GM18526 (cell line): ENCODE measurements at regions not wholly inside any gene's neighbourhood (a gene's known extent, or its start where the extent isn't known, plus 50 kb on each side); places are given as distances from the start of the nearest gene placed in this dataset.

Experiments
- POLR2A ChIP-seq: IDR thresholded peaks from 3 replicates; pipeline ENCODE4 v1.6.1; 2011; ENCODE audit not compliant: insufficient read length; ENCODE audit errors: extremely low read depth

DNA sequence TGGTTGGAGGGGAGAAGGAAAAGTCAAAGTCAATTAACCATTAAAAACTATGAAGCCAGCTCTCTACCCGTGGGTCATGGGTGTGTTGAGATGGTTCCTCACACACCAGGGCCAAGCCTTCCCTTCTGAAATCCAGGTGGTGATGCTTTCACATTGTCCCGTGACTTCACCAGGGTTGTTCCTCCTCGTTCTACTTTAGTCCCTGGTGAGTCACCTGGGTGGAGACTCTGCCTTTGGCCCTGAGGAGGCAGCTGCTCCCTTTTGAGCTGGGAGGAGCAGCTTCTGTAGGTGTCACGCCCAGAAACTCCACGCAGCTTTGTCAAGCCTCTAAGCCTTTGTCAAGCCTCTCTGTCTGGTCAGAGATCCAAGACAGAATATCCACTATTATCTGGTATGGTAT is 348.3 kb downstream of the BMP4 start:
- no peak for TF ChIP-seq POLR2A

DNA sequence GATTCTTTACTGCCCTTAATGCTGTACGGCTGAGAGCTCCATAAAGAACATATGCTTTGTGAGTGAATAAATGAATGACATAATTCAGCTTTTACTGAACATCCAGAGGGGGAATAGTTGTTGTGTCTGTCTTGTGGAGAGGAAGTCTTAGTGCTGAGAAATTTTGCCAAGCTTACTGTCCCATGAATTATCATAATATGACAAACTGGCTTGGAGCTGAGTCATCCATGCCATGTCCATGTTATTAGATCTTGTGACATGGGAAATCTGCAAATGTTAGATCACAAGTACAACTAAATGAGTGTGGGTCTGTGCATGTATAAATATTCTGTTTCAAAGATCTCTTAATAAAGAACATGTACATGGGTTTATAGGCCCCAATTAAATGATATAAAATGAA is 350.4 kb downstream of the BMP4 start:
- TF ChIP-seq POLR2A, result no peak

DNA sequence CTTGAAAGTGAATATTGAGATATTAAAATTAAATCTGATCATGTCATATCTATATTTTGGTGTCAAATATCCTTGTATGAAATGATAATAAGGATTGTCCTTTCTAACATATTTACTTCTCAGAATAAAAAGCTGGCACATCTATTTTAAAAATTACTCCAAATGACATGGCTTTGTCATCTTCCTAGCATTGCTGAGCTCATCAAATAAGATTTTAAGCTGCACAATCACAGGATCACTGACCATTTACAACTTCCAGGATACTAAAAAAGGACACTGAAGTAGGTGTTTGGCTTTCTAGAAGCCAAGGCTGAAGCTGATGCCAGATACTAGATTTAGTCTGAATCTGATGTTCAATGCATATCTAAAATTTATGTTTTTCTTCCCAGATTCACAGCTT is 351.1 kb downstream of the BMP4 start:
- TF ChIP-seq POLR2A, result no peak

DNA sequence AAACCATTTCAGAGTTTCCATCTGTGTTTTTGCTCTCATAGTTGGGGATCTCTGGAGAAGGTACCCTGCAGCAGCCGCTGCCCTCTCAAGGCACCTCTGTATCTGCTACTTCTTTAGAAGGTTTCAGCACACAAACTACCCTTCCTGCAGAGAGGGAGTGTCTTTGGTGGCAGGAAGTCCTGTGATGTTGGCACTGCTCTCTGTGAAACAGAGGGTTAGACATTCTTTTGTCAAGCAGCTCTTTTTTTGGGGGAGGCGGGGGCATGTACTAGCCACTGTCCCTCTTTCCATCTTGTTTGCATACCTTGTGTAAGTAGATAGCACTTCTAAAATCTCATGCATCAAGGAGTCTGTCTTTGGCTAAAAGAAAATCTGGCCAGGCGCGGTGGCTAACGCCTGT is 352.6 kb downstream of the BMP4 start:
- TF ChIP-seq POLR2A, result no peak

DNA sequence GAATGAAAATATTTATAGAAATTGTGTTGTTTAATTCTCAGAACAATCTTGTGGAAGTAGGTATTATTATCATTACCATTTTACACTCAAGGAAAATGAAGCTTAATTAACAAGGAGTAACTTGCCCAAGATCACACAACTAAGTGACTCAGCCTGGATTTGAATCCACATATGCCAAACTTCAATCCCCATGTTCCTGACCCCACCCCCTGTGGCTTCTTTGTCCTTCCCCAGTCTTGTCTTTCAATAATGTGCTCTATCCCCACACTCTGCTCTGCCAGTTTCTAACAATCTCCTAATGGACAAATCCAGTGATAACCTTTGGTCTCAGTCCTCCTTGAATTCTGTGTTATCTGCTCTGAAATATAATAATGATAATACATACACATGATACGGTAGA is 355.2 kb downstream of the BMP4 start:
- no peak for TF ChIP-seq POLR2A

DNA sequence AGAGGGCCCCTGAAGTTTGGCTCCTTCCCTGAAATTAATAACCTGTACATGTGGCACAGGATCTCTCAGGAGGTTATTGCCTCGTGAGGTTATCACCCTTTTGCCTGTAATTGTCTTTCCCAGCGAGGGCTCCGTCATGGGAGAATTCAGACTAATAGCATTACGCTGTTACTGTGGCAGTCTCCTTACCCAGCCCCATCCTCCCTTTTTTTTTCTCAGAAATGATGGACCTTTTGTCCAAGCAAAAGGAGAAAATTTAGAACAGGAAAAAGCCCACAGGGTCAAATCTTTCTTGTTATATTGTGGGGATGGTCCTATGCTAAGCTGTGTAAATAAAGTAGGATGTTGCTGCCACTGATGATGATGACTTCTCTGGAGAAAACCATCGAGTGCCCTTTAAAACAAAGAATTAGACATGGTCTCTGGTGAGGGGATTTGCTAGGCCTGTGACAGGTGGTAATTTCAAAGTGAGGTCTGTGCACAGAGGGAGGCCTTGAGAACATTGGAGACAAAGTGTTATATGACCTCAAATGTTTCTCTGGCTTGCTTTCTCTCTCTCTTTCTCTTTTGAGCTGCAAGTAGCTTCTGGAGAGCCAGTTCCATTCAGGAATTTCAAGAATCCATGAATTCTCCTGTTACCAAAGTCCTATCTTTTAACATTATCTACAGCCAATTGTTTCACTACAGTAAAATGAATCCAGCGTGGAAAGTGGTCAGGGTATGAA is 357.2 kb downstream of the BMP4 start:
- no peak for TF ChIP-seq POLR2A

DNA sequence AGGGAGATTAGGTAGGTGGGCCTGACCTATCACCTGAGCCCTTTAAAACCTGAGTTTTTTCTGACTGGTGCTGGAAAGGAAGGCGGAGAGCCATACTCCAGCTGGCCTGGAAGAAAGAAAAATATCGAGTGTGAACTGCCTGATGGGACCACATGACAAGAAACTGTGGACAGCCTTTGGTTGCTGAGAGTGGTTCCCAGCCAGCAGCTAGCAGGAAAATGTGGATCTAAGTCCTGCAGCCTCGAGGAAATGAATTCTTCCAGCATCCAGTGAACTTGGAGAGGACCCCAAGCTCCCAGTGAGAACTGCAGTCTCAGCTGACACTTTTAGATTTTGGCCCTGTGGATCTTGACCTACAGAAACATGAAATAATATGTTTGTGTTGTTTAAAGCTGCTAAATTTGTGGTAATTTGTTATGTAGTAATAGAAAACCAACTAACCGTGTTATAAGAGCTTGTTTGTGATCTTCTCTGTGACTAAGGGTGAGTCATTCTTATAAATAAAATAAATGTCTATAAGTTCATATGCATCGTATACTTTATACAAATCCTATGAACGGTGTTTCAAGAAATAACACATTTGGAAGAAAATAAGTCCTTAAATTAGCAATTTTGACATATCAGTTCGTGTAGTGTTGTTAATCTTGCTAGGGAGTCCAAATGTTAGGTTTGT is 359.6 kb downstream of the BMP4 start:
- TF ChIP-seq POLR2A, result no peak

DNA sequence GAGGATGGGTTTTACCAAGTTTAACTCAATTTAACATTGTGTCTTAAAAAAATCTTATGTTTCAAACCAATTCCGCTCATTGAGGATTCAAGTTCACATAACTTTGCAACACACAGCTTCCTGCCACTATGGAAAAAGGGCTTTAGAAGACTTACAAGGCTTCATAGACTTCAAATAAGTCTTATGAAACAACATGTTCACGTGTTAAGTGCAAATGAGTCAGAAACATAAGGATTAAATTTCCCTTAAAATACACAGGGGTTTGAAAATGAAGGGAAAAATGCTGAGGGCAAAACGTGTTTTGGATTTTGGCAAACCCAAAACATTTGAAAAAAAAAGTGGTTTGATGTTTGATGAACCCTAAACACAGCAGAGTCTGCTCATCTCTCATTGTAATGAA is 364.8 kb downstream of the BMP4 start:
- no peak for TF ChIP-seq POLR2A

DNA sequence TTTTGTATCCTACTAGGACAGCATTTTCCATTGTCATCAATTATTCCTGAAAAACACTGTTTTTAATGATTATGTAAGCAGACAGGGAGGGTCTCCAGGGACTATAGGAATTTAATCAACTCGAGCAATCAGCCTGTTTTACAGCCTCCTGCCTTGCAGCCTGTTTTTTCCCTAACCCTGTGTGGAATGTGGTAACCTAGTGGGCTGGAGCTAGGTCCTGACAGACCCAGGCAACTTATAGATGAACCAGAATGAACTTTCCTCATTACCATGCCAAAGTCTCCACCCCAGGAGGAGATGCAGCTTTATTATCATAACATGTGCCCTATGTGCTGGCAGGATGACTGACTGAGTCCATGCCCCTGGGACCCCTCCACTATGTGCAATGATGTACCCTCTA is 375.1 kb downstream of the BMP4 start:
- no peak for TF ChIP-seq POLR2A

DNA sequence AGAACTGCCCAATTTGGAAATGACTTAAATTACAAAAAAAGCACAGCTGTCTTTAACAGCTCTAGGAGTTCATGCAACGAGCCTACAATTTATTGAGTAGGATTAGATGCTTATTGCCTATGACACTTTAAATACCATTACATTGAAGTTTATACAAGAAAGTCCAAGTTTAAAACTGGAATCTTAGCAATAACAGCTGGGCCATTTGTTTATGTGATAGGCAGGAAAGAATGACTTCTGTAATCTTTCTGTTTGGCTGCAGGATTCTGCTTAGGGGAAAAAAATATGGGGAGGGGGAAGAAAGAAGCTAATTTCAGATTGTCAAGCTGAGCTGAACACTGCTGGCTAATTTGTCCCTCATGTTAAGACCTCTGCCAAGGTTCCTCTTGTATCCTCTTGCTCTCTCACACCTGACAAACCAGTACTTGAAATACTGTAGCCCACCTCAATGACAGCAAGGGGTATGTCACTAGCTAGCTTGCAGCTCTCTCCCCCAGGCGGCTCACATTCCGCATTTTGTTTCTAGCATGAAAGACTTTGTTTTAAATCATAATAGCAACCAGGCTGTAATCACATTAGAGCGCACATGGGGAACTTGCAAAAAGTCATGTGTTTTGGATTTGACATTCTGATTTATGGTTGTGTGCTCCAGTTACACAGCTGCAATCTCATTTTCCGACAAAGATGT is 384.8 kb downstream of the BMP4 start:
- TF ChIP-seq POLR2A, result no peak

DNA sequence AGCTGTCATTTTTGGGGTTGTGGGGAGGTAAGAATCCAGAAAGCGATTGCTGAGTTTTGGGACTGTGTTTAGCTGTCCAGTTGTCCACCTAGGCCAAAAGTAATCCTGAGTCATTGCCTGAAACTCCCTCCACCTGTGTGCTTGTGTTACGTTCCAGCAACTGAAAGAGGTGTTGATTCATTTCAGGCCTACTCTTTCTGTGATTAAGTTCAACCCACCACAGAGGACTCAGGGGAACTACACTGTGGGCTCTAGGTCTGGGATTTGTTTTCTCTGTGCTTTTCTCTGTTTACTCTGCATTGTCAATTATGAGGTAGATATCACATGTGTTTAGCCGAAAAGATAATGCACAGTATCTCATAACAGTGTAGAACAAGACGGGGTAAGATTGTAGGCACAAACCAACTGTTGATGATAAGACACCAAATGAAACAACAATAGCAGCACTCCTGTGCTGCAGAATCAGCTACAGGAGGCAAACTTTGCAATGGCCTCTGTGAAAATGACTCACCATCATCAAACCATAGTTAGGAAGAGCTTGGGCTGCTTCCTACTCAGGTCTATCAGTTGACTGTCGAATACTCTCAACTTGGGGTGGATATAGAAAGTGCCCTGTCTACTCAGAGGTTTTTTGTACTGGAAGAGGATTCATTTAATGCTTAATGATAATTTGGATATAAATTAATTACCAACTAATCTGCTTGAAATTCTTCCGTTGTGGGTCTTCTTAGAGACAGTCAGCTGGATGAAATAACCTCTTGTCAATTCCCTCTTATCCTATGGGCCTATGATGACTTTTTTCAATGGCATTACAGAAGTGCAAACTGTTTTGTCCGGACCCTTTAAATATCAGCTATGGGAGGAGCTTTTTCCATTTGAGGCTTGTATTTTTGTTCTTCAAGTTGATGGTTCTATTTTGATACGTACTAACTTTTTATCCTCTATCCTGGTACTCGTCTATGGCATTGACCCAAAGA is 385.9 kb downstream of the BMP4 start:
- TF ChIP-seq POLR2A, result no peak

DNA sequence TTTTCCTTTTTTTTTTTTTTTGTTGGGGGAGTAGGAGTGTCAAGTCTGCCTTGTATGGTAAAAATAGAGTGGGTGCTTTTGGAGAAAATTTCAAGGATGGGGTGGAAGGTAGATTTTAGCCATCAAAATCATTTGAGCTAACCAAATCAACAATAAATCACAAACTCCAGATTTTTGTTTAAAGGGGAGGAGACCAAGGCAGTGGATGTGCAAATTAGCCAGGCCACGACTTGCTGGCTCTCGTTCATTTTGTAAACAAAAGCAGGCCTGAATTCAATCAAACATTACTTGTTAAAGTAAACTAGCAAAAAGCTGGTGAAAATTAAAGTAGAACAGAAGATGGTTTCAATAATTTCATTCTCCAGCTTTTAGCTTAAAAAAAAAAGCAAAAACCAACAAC is 387.2 kb downstream of the BMP4 start:
- TF ChIP-seq POLR2A, result no peak

DNA sequence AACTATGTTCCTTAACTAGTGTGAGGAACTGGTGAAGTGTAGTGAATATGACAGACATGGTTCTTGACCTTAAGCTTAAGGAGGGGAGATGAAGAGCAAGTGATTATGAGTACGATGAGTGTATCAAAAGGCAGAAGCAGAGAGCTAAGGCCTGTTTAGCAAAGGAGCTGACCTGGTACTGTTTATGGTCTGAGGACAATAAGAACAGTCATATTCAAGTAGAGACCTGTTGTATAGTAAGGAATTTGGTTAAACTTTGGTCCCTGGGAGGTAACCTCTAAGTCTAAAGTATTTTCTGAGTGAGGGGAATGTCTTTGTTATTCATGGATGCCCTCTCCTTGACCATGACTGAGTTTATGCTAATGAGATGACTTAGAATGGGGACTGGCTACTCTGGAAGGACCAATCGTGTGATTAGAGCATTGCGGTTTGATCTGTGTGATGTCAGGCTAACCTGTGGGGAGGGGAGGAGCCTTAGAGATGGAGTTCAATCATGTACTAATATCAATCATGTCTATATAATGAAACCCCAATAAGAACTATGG is 389.3 kb downstream of the BMP4 start:
- no peak for TF ChIP-seq POLR2A

DNA sequence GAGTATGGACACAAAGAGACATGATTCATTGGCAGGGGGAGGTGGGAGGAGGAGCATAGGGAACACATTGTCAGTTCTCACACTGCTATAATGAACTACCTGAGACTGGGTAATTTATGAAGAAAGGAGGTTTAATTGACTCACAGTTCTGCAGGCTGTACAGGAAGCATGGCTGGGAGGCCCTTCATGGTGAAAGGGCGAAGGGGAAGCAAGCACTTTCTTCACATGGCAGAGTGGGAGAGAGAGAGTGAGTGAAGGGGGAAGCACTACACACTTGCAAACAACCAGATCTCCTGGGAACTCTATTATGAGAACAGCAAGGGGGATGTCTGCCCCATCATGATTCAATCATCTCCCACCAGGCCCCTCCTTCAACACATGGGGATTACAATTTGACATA is 391.8 kb downstream of the BMP4 start:
- TF ChIP-seq POLR2A, result no peak

DNA sequence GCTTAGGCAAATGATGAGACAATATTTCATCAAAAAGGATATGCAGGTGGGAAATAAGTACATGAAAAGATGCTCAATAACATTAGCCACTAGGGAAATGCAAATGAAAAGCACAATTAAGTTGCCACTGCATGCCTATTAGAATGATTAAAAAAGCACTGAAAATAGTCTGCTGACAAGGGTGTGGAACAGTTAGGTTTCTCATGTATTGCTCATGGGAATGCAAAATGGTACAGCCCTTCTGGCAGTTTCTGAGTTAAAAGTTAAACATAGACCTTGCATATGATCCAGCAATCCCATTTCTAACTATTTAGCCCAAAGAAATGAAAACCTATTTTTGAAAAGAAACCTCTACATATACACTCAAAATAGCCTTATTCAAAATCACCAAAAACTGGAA is 393.0 kb downstream of the BMP4 start:
- TF ChIP-seq POLR2A, result no peak

DNA sequence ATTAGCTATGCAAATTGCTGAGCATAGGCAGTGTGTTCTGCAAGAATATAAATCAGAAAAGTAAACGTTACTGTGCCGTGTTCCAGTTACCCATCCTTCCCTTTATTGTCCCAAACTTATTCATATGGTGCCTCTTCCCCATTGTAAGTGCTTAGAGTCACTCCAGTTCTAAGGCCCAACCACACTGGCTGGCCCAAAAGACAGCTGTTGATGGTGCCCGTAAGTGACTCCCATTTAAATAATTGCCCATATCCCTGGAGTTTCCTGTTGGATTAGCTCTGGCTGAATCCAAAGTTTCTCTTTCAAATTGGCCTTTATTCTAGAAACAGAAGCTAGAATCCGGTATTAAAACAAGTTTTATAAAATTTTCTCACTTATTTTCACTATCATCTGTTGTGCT is 400.1 kb upstream of the DDHD1 start:
- TF ChIP-seq POLR2A, result no peak

DNA sequence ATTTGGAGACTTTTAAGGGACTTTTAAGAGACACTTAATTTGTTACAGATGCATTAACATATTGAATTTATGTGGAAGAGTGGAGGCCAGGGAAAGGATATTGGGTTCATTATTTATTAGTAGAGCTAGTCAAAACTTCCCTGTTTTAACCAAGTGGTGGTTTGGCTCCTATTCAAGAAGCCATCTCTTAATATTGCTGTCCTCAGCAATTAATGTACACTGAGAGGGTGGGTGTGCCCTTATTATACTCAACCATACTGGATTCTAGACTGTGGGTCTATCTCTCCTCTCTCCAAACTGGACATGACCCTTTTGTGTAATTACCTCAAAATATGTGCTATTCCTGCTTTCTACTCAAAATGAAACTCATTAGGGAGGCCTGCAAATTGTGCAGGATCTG is 398.7 kb upstream of the DDHD1 start:
- TF ChIP-seq POLR2A, result no peak
